ENCODE measurements at regions not wholly inside any gene's neighbourhood (a gene's known extent, or its start where the extent isn't known, plus 50 kb on each side); places are given as distances from the start of the nearest gene placed in this dataset.

GRCh38 chr18:30451981-30452380, 590.6 kb downstream of the DSC3 start:
- Histone ChIP-seq H3K36me3 (no peaks in the 10 kb centered on the region), H3K27me3 (no peaks in the 10 kb centered on the region), H3K9me3 (no peaks in the 10 kb centered on the region), H3K4me3 (no peak overlapping the region), H3K4me1 (no peaks in the 10 kb centered on the region), H3K27ac (no peak overlapping the region)
- TF ChIP-seq CTCF (IDR thresholded peaks at IDR 0.05) (no peak), POLR2A (IDR thresholded peaks at IDR 0.05) (no peak)
- intact Hi-C loops (cut with DNase I; ENCODE audit: low total_unique reads) = no loop called here
- no peak for DNase-seq

DNA sequence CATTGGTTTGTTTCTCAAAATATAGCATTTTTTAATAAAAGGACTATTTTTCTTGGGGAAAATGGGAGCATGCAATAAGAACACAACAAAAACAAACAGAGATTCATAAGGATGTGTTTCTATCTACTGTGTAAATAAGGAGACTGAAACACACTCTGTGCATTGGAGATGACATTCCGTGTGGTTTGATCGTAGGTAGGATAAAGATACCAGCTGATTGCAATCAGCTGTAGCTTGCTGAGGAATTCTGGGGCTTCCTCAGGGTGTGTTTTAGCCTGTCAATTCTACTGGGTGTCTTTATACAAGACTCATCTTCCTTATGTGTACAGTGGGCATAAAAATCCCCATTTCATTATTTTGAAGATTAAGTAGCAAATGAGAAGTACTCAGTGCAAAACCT, 591.6 kb downstream of the DSC3 start:
- DNase-seq = no peak
- intact Hi-C loops (cut with DNase I; ENCODE audit: low total_unique reads) = no loop called here
- Histone ChIP-seq H3K36me3 (no peaks in the 10 kb centered on the region), H3K4me1 (no peaks in the 10 kb centered on the region), H3K27ac (no peak overlapping the region), H3K27me3 (no peaks in the 10 kb centered on the region), H3K4me3 (no peak overlapping the region), H3K9me3 (no peaks in the 10 kb centered on the region)
- TF ChIP-seq POLR2A (IDR thresholded peaks at IDR 0.05) = no peak
- TF ChIP-seq CTCF (IDR thresholded peaks at IDR 0.05) = no peak

DNA sequence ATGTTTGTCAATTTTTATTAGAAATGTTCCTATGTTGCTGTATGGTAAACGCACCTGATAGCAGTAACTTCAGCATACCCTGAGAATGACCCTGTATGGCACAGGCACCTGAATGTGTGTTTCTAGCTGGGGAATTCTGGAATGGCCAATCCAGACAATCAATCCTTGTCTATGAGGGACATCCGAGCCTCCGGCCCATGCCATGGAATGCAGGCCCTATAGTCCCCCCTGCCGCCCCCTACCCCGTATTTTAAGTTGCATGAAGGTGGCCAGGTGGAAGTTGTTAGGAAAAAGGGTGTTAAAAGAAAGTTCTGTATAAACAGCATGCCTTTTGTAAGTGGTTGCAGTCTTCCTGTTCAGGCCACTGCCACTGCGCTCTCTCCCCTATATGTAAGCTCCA, 595.9 kb downstream of the DSC3 start:
- Histone ChIP-seq H3K36me3 (no peaks in the 10 kb centered on the region), H3K27ac (no peak overlapping the region), H3K4me1 (no peaks in the 10 kb centered on the region), H3K27me3 (no peaks in the 10 kb centered on the region), H3K9me3 (no peaks in the 10 kb centered on the region), H3K4me3 (no peak overlapping the region)
- no peak for DNase-seq
- intact Hi-C loops (cut with DNase I; ENCODE audit: low total_unique reads) = no loop called here
- TF ChIP-seq POLR2A (IDR thresholded peaks at IDR 0.05) (no peak), CTCF (IDR thresholded peaks at IDR 0.05) (no peak)

DNA sequence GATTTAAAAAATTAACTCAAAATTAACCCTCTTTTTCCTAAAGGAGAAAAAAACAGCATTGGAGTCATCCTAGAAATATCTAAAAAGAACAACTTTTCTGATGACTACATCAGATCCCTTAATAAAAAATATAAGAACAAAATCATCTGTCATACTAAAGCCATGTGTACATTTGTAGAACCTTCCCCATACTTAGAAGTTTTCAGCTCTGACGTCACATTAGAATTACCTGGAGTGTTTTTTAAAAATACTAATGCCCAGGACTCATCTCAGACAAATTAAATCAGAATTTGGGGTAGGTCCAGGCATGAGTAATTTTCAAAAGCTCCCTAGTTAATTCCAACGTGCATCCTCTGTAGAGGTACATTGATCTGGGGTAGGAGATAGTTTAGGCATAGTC, 598.0 kb downstream of the DSC3 start:
- Histone ChIP-seq H3K27ac (no peak overlapping the region), H3K36me3 (no peaks in the 10 kb centered on the region), H3K4me1 (no peaks in the 10 kb centered on the region), H3K27me3 (no peaks in the 10 kb centered on the region), H3K4me3 (no peak overlapping the region), H3K9me3 (no peaks in the 10 kb centered on the region)
- TF ChIP-seq CTCF (IDR thresholded peaks at IDR 0.05) (no peak), POLR2A (IDR thresholded peaks at IDR 0.05) (no peak)
- DNase-seq = no peak
- intact Hi-C loops (cut with DNase I; ENCODE audit: low total_unique reads) = no loop called here

GRCh38 chr18:30440351-30440750, 602.2 kb downstream of the DSC3 start:
- no peak overlapping the region for H3K27ac ChIP-seq
- TF ChIP-seq CTCF (IDR thresholded peaks at IDR 0.05) (no peak), POLR2A (IDR thresholded peaks at IDR 0.05) (no peak)
- intact Hi-C loops (cut with DNase I; ENCODE audit: low total_unique reads) = no loop called here
- no peaks in the 10 kb centered on the region for H3K36me3 ChIP-seq
- DNase-seq = no peak
- H3K27me3 ChIP-seq = no peaks in the 10 kb centered on the region
- H3K4me1 ChIP-seq = no peaks in the 10 kb centered on the region
- no peaks in the 10 kb centered on the region for H3K9me3 ChIP-seq
- no peak overlapping the region for H3K4me3 ChIP-seq

Measured in uterus (tissue), 3 donors.